OCI-LY3 (cell line): ENCODE measurements at regions not wholly inside any gene's neighbourhood (a gene's known extent, or its start where the extent isn't known, plus 50 kb on each side); places are given as distances from the start of the nearest gene placed in this dataset.

ENCODE experiments used
- EZH2phosphoT487 ChIP-seq: fragments of 200-600 bp; shearing (Covaris generic); IDR thresholded peaks from 2 replicates; pipeline ENCODE4 v1.6.1; 2018; ENCODE audit warnings: antibody characterized with exemption, mixed run types, low read depth
- TF ChIP-seq, protein P1 (sequence below): fragments of 200-600, 300-600 bp; sonication (generic); IDR thresholded peaks from 2 replicates; pipeline ENCODE4 v1.5.1; 2014; ENCODE audit warnings: antibody characterized with exemption, low read length, low read depth

DNA sequence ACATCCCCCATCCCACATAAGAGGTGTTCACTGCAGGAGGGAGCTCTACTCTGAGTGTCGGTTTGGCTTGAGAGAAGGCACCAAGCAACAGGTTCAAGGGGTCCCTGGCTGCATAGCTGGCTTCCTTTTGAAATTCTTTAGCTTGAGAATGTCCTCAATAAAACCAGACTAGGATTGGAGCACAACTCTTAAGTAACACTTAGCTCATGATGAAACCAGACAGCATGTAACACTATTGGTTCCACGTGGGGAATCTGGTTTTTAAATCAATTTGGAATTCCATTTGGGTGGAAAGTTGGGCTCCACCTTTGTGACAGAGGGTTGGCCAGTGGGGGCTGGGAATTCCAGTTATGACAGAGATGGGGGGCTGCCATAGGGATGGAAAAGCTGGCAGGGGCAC lies 281.2 kb downstream of the TLE3 start:
- TF ChIP-seq, protein P1, sequence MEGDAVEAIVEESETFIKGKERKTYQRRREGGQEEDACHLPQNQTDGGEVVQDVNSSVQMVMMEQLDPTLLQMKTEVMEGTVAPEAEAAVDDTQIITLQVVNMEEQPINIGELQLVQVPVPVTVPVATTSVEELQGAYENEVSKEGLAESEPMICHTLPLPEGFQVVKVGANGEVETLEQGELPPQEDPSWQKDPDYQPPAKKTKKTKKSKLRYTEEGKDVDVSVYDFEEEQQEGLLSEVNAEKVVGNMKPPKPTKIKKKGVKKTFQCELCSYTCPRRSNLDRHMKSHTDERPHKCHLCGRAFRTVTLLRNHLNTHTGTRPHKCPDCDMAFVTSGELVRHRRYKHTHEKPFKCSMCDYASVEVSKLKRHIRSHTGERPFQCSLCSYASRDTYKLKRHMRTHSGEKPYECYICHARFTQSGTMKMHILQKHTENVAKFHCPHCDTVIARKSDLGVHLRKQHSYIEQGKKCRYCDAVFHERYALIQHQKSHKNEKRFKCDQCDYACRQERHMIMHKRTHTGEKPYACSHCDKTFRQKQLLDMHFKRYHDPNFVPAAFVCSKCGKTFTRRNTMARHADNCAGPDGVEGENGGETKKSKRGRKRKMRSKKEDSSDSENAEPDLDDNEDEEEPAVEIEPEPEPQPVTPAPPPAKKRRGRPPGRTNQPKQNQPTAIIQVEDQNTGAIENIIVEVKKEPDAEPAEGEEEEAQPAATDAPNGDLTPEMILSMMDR = no peak
- TF ChIP-seq EZH2phosphoT487 = no peak
